Muscle layer of duodenum (tissue), 2 donors: ENCODE measurements at regions not wholly inside any gene's neighbourhood (a gene's known extent, or its start where the extent isn't known, plus 50 kb on each side); places are given as distances from the start of the nearest gene placed in this dataset.
"Not testable (repeated sequence)": the region's sequence is repeated elsewhere in the genome, so short reads cannot be mapped to it uniquely, and the experiment has no call there.

Source experiments
- H3K27ac ChIP-seq: one replicate; pipeline ENCODE4 v1.7.0; 2013; ENCODE audit warnings: mild to moderate bottlenecking, low read length
- H3K27me3 ChIP-seq: one replicate; pipeline ENCODE4 v1.7.0; 2013; ENCODE audit warnings: low read depth, mild to moderate bottlenecking, control low read depth, low read length
- H3K36me3 ChIP-seq, 2 donors: one replicate each; pipeline ENCODE4 v1.7.0; 2013; ENCODE audit warnings: low read length in 2 of 2, control low read depth in 1 of 2, mild to moderate bottlenecking in 1 of 2; ENCODE audit not compliant: insufficient read depth in 2 of 2, control insufficient read depth in 1 of 2
- H3K4me1 ChIP-seq, 2 donors: one replicate each; pipeline ENCODE4 v1.7.0; 2013; ENCODE audit warnings: low read length in 2 of 2, mild to moderate bottlenecking in 2 of 2, control low read depth in 1 of 2, moderate library complexity in 1 of 2; ENCODE audit not compliant: insufficient read depth in 2 of 2, control insufficient read depth in 1 of 2
- H3K4me3 ChIP-seq, 2 donors: one replicate each; pipeline ENCODE4 v1.7.0; 2013; ENCODE audit warnings: low read length in 2 of 2, low read depth in 1 of 2, mild to moderate bottlenecking in 1 of 2
- H3K9me3 ChIP-seq, 2 donors: one replicate each; pipeline ENCODE4 v1.7.0; 2013; ENCODE audit warnings: low read length in 2 of 2, control low read depth in 1 of 2, mild to moderate bottlenecking in 1 of 2; ENCODE audit not compliant: control insufficient read depth in 1 of 2
- donor health status: healthy.

GRCh38 chr18:4751523-4751922, 296.4 kb upstream of the DLGAP1 start:
- no peak overlapping the region for H3K27ac ChIP-seq
- H3K4me3 ChIP-seq = no peak overlapping the region
- H3K36me3 ChIP-seq = no peaks in the 10 kb centered on the region
- no peaks in the 10 kb centered on the region for H3K4me1 ChIP-seq
- peaks cover 0 to under 1% of the 10 kb centered on the region in 2 donors for H3K9me3 ChIP-seq
- H3K27me3 ChIP-seq = no peaks in the 10 kb centered on the region

- no peaks in the 10 kb centered on the region for H3K36me3 ChIP-seq
- H3K27ac ChIP-seq = no peak overlapping the region
- H3K4me1 ChIP-seq = no peaks in the 10 kb centered on the region
- H3K27me3 ChIP-seq = no peaks in the 10 kb centered on the region
- peaks cover 0 to 8% of the 10 kb centered on the region in 2 donors for H3K9me3 ChIP-seq
- no peak overlapping the region for H3K4me3 ChIP-seq
Measured at GRCh38 chr18:4750393-4751346, 295.6 kb upstream of the DLGAP1 start.

DNA sequence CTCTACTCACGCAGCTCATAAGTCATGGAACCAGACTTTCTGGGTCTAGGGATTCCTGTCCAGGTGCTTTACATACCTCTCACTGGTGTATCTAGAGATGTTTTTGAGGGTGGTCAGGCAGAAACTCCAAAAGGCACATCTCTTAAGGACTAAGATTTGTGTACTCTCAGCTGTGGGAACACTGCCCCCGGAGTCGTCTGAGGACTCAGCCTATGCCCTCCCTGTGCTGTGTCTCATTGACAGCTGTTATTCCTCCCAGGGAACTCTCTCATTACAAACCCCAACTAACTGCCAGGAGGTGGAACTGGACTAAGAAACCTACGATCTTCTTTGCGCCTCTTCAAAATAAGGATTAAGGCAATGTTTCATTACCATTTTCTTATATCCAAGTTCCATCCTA, 293.9 kb upstream of the DLGAP1 start:
- Histone ChIP-seq H3K27me3 (no peaks in the 10 kb centered on the region), H3K27ac (no peak overlapping the region), H3K4me3 (no peak overlapping the region), H3K4me1 (no peaks in the 10 kb centered on the region), H3K36me3 (no peaks in the 10 kb centered on the region), H3K9me3 (peaks cover 0 to 8% of the 10 kb centered on the region in 2 donors)

DNA sequence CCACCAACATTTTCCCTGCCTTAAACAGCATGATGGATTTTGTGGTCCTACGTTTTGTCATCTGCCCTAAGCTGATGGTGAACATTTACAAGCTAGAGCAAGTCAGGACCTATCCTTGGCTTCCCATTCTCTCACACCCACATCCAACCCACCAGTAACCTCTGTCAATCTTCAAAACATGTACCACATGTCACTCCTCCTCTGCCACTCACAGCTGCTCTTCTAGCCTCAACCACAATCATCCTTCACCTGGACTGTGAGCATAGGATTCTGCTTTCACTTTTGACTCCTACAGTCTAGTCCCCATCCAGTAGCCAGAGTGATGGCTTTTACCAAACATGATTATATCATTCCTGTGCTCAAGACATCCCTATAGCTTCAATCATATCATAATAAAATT, 279.8 kb upstream of the DLGAP1 start:
- H3K4me3 ChIP-seq = no peak overlapping the region
- peaks cover 0 to 5% of the 10 kb centered on the region in 2 donors for H3K9me3 ChIP-seq
- no peaks in the 10 kb centered on the region for H3K4me1 ChIP-seq
- no peaks in the 10 kb centered on the region for H3K36me3 ChIP-seq
- no peak overlapping the region for H3K27ac ChIP-seq
- no peaks in the 10 kb centered on the region for H3K27me3 ChIP-seq

DNA sequence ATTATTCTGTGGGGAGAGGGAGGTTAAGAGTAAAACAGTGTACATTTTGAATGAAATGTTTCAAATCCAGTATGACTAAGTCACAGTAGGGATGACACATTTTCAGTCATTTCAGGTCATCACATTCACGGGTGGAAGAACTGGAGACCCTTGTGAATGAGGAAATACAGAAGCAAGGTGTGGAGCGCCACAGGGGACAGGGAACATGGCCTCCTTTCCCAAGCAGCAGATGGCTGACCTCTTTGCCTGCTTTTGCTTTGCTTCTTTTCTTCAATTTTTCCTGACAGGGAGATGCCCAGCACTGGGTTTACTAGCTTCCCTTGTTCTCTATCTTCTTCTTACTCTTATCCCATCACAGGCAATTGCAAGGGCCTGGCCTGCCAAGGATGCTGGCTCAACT, 278.9 kb upstream of the DLGAP1 start:
- Histone ChIP-seq H3K4me3 (no peak overlapping the region), H3K27ac (no peak overlapping the region), H3K27me3 (no peaks in the 10 kb centered on the region), H3K9me3 (peaks cover 0 to 7% of the 10 kb centered on the region in 2 donors), H3K36me3 (no peaks in the 10 kb centered on the region), H3K4me1 (no peaks in the 10 kb centered on the region)

GRCh38 chr18:4721545-4721944, 266.4 kb upstream of the DLGAP1 start:
- H3K4me1 ChIP-seq = no peaks in the 10 kb centered on the region
- no peaks in the 10 kb centered on the region for H3K36me3 ChIP-seq
- H3K9me3 ChIP-seq = no peaks in the 10 kb centered on the region
- H3K27me3 ChIP-seq = no peaks in the 10 kb centered on the region
- H3K27ac ChIP-seq = no peak overlapping the region
- no peak overlapping the region for H3K4me3 ChIP-seq

DNA sequence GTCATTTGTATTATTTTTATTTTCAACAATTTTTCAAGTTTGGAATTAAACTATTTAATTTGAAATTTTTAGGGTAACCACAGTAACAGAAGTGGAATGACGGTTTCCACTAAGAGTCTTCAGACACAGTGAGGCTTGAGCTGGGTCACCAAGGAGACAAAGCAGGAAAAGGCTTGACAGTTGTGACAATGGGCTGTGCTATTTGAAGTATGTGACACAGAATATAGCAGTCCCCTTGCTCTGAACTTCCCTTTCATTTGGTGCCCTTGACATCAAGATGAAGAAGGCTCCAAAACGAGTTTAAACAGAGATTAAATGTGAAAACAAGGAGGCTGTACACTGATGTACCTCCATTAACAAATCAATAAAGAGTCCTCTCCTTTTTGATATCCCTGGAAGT, 265.4 kb upstream of the DLGAP1 start:
- no peaks in the 10 kb centered on the region for H3K27me3 ChIP-seq
- no peak overlapping the region for H3K4me3 ChIP-seq
- no peaks in the 10 kb centered on the region for H3K4me1 ChIP-seq
- H3K9me3 ChIP-seq = no peaks in the 10 kb centered on the region
- no peak overlapping the region for H3K27ac ChIP-seq
- H3K36me3 ChIP-seq = no peaks in the 10 kb centered on the region

DNA sequence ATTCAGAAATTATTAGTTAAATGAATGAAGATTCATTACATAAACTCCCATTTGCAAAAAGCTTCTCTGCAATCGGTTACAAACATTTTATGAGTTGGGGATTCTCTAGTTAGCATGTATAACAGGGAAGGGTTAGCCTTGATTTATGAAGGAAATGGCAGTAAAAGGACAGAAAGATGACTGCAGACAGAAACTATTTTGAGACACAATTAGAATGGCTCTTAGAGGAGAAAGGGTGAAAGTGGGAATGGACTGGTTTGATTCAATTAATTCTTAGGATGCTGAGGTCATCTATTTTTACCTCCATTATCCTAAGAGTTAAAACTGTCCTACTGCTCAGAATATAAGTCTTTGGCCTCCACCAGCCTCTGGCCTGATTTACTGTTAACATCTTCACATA, 250.8 kb upstream of the DLGAP1 start:
- no peaks in the 10 kb centered on the region for H3K27me3 ChIP-seq
- H3K36me3 ChIP-seq = no peaks in the 10 kb centered on the region
- no peaks in the 10 kb centered on the region for H3K4me1 ChIP-seq
- no peak overlapping the region for H3K27ac ChIP-seq
- no peaks in the 10 kb centered on the region for H3K9me3 ChIP-seq
- no peak overlapping the region for H3K4me3 ChIP-seq

DNA sequence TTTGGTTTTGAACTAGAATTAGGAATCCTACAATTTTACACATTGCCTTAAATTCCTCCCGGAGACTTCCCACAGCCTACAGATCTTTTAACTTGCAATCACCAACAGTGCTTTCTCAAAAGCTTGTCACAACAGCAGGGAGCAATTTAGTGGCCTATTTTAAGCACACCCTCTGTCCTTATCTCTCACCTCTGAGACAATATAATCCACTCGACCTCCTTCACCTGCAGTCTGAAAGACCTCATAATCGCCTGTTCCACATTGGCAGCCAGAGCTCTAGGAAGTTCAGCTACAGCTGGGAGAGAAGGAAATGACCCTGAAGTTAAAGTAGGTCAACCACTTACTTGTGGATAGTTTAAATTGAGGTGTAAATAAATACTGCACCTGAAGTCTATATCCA, 249.7 kb upstream of the DLGAP1 start:
- H3K9me3 ChIP-seq = no peaks in the 10 kb centered on the region
- H3K27me3 ChIP-seq = no peaks in the 10 kb centered on the region
- H3K27ac ChIP-seq = no peak overlapping the region
- no peak overlapping the region for H3K4me3 ChIP-seq
- H3K4me1 ChIP-seq = no peaks in the 10 kb centered on the region
- H3K36me3 ChIP-seq = no peaks in the 10 kb centered on the region

DNA sequence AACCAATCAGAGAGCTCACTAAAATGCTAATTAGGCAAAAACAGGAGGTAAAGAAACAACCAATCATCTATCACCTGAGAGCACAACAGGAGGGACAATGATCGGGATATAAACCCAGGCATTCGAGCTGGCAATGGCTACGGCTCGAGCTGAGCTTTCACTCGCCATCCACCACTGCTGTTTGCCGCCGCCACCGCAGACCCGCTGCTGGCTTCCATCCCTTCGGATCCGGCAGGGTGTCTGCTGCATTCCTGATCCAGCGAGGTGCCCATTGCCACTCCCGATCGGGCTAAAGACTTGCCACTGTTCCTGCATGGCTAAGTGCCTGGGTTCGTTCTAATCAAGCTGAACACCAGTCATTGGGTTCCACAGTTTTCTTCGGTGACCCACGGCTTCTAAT, 236.7 kb upstream of the DLGAP1 start:
- Histone ChIP-seq H3K27me3 (no peaks in the 10 kb centered on the region), H3K4me3 (no peak overlapping the region), H3K4me1 (no peaks in the 10 kb centered on the region), H3K9me3 (peaks cover 0 to 14% of the 10 kb centered on the region in 2 donors), H3K36me3 (no peaks in the 10 kb centered on the region), H3K27ac (no peak overlapping the region)

DNA sequence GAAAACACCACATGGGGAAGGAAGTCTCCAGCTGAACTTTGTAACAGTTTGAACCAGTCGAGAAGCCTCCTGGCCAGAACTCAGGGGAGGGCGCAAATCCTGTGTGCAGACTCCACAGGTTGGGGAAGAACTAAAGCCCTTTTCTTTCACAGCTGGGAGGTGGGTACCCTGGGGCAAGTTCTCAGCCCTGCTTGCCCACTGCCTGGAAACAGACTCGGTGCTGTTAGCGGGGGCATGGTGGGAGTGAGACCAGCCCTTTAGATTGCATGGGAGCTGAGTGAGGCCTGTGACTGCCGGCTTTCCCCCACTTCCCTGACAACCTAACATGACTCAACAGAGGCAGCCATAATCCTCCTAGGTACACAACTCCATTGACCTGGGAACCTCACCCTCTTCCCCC, 223.6 kb upstream of the DLGAP1 start:
- H3K27me3 ChIP-seq = not testable (repeated sequence)

DNA sequence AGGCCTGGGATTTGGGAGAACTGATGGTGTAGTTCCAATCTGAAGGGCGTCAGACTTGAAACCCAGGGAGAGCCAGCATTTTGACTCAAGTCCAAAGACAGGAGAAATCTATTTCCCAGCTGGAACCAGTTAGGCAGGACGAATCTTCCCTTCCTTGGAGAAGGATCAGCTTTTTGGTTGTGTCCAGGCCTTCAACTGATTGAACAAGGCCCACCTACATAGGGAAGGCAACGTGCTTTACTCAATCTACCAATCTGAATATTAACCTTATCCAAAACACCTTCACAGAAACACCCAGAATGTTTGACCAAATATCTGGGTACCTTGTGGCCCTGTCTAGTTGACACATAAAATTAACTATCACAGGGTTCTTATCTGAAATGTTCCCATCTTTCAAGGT, 221.9 kb upstream of the DLGAP1 start:
- H3K27ac ChIP-seq = no peak overlapping the region
- no peaks in the 10 kb centered on the region for H3K4me1 ChIP-seq
- no peaks in the 10 kb centered on the region for H3K36me3 ChIP-seq
- no peaks in the 10 kb centered on the region for H3K27me3 ChIP-seq
- H3K4me3 ChIP-seq = no peak overlapping the region
- H3K9me3 ChIP-seq = peaks cover 0 to 5% of the 10 kb centered on the region in 2 donors

More for the DNA sequence above, 223.6 kb upstream of the DLGAP1 start:
- not testable (repeated sequence) for H3K36me3 ChIP-seq, H3K9me3 ChIP-seq, H3K4me1 ChIP-seq, H3K27ac ChIP-seq, H3K4me3 ChIP-seq
